NCI-H1694 treated with DMSO at 0.1 percent for 48 hours (cell line): ENCODE measurements at regions not wholly inside any gene's neighbourhood (a gene's known extent, or its start where the extent isn't known, plus 50 kb on each side); places are given as distances from the start of the nearest gene placed in this dataset.

Source experiments
- DNase-seq: peaks from one replicate; lab custom pipeline; 2025; lab: John Stamatoyannopoulos, UW

DNA sequence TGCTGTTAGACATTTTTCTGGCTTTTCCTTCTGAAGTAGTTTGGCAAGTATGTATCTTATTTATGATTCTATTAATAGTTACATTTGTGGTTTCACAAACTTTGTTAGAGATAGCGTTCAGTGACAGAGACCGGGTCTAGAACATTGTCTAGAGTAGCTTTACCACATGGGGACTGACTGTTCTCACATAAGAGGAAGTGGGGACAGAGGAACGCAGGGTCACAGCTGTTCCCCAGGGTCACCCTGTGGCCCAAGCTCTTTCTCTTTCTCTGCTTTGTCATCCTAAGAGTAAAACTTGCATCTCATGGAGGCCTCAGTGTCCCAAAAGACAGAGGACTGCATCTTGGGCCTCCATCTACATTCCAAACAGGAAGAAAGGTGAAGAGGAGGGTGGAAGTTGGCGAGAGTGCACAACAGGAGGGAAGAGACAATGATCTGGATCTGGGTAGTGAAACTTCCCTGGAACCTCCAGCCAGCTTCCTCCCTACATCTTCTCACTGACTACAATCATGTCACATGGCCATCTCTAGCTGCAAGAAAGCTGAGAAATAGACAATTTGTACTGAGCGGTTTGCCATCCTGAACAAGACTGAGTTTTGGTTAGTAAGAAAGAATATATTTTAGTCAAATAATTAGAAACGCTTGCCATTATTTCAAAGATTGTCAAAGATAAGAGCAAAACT, 645.8 kb upstream of the ARID1B start:
- DNase-seq = no peak

GRCh38 chr6:156126535-156126934, 650.6 kb upstream of the ARID1B start:
- DNase-seq = no peak

- no peak for DNase-seq
Measured at GRCh38 chr6:156125844-156126243, 651.3 kb upstream of the ARID1B start.

GRCh38 chr6:156123731-156124130, 653.4 kb upstream of the ARID1B start:
- DNase-seq = no peak

- DNase-seq = no peak
Measured at GRCh38 chr6:156121973-156122372, 655.2 kb upstream of the ARID1B start.

DNA sequence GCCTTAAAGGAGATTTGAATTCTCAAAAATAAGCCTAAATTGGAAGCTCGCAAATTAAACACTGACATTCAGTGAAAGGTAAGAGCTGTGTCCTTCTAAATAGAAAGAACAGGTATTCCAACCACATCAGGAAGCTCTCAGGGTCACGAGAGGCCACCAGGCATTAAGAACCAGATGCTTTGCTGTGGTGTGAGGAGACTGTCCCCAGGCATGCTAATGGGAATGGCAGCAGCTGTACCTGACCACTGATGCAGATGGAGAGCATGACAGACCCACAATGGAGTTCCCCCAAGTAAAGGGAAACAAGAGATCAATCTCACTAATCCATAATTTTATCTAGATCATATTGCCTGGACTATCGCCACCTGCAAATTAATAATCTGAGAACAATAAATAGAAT, 658.9 kb upstream of the NOX3 start:
- DNase-seq = no peak

GRCh38 chr6:156113631-156114030, 658.0 kb upstream of the NOX3 start:
- no peak for DNase-seq

DNA sequence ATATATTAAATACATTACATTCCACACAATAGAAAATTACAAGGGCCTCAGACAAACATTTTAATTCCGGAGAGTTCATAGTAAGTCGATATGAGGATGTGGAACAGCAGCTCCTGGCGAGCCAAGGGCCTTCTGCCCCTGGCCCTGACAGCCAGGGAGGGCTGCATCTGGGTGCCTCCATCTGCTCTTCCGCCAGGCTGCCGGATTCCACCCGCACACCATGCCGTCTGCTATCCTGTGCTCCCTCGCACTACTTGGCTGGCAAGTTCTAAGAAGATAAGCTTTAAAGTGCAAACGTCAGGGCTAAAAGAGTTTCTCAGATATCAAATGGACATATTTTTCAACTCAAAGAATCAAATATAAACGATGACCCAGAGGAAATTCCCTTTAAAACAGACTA, 656.3 kb upstream of the NOX3 start:
- DNase-seq = peak; percentile 50

DNA sequence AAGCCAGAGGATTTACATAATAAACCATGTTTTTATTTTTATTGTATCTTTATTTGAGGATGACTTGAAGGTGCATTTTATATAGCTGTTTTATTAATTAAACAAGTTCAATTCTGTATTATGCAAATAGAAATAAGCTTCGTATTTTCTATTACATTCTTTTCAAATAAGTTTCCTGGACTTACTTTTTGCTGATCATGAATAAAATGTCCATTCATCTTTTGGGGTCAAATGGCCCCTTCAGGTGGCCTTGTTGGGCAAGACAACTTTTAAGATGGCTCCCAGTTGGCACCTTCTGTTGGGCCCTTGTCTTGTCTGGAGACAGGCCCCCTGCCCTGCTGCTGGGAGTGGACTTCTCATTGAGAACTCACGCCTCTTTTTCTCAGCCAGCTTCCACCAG, 654.6 kb upstream of the NOX3 start:
- DNase-seq = no peak

DNA sequence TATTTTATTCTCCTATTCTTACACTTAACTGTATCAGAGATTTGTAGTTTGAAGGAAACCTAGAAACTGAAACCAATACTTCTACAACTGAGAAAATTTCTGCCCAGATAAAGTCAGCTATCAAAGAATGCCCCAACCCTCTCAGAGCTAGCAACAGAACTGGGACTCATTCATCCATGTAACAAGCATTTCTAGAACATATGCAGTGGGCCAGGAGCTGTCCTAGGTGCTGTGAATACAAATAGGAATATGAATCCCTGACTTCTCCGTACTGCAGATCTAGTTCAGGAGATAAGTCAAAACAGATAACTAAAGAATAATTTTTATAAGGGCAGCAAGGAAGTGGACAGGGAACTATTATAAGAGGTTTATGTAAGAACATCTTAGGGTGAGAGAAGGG, 654.1 kb upstream of the NOX3 start:
- DNase-seq = peak; percentile 5

GRCh38 chr6:156107624-156108101, 652.0 kb upstream of the NOX3 start:
- DNase-seq = peak; percentile 71

DNA sequence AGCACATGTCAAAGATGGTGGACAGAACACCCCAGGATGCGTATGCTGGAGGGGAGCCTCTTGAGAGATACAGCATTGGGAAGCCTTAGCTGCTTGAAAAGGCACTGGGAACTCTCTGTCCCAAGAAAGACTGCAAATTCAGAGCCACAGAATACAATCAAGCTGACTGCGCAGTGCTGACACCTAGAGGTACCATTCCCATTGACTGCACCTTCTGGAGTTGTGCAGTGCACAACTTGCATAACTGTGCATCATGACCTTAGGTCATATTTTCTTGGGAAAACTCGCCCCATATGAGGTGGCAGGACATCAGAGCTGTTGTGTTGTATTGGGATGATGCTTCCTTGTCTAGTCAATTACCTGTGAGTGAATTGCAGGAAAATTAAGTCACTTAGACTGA, 646.5 kb upstream of the NOX3 start:
- no peak for DNase-seq

DNA sequence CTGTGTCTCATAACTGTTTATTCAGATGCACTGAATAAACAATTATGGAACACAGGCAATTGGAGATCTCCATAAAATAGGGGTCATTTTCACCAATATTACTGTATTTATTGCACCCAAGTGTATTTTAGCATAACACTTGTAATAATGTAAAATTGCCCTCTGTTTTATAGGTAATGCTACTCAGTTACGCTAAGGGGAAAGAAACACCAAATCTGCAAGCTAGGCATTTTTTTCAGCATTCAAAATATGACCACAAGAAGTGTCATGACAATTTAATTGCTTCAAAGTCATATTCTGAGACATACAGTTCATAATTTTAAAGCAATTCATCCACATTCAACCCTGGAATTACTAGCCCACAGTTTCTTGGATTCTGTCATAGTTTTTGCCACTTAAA, 643.2 kb upstream of the NOX3 start:
- DNase-seq = no peak

DNA sequence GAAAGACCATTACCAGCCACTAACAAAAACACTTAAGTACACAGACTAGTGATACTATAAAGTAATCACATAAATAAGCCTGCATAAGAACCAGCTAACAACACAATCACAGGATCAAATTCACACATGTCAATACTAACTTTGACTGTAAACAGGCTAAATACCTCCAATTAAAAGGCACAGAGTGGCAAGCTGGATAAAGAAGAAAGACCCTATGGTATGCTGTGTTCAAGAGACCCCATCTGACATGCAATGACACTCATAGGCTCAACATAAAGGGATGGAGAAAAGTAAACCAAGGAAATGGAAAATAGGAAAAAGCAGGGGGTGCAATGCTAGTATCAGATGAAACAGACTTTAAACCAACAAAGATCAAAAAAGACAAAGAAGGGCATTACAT, 631.8 kb upstream of the NOX3 start:
- DNase-seq = no peak

GRCh38 chr6:156082012-156082411, 626.4 kb upstream of the NOX3 start:
- no peak for DNase-seq

- DNase-seq = no peak
Measured at GRCh38 chr6:156080371-156080770, 624.7 kb upstream of the NOX3 start.

DNA sequence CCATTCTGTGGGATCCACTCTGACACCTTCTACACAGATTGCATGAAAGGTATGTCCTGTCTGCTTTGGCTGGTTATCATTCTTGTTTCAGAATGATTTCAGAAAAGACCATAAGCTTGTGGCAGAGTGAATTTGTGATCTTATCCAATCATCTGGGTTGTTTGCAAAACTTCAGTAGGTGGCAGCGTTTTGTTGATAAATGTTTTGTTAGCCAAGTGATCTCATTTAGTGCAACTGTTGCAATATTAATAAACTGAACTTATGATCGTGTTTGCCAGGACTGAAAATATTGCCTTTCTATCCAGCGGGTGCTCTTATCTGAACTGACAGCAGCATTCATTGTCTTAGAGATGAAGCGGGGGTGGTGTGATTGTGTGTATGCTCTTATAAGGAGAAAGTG, 613.2 kb upstream of the NOX3 start:
- peak; percentile 1 for DNase-seq

DNA sequence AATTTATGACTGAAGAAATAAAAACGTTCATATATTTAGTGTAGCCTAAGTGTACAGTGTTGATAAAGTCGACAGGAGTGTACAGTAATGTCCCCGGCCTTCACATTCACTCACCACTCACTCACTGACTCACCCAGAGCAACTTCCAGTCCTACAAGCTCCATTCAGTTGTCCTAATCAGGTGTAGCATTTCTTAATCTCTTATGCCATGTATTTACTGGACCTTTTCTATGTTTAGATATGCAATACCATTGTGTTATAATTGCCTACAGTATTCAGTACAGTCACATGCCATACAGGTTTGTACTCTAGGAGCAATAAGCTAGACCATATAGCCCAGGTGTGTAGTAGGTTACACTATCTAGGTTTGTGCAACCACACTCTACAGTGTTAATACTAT, 610.2 kb upstream of the NOX3 start:
- DNase-seq = no peak

DNA sequence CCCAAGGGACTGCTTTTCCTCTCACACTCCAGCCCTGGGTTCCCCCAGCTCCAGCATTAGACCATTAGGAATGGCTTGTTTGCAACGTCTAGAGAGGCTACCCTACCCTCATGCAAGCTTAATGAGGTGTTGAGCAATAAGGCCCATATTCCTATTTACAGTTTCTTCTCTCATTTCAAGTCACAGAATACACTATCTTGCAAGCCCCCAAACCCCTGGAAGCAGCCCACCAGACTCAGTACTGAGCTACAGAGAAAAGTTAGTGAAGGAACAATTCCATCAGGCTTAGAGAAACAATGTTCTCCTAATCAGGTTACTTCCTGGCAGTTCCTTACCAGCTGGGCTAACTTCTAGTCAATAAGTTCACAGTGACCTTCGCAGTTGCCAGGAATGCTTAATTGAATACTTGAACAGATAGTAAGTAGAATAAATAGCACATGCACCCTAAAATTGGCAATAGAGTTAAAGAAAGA, 606.5 kb upstream of the NOX3 start:
- no peak for DNase-seq

DNA sequence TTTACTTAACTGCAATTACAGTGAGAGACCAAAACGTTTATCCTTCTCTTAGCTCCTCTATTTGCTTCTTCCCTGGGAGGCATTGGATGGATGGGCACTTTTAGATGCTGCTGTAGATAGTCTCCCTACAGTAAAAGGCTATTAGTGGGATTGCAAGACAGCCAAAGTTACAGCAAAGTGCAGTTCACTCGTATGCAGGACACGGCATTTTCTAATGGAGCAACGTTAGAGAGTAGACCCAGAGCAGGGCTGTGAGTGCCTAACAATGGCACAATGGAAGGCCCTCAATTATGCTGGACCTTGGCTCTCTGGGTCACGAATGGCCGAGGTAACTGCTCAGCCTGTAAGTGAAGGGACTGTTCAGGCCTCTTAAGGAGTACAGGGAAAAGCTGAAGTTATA, 605.8 kb upstream of the NOX3 start:
- DNase-seq = no peak

GRCh38 chr6:156060013-156060412, 604.4 kb upstream of the NOX3 start:
- no peak for DNase-seq

DNA sequence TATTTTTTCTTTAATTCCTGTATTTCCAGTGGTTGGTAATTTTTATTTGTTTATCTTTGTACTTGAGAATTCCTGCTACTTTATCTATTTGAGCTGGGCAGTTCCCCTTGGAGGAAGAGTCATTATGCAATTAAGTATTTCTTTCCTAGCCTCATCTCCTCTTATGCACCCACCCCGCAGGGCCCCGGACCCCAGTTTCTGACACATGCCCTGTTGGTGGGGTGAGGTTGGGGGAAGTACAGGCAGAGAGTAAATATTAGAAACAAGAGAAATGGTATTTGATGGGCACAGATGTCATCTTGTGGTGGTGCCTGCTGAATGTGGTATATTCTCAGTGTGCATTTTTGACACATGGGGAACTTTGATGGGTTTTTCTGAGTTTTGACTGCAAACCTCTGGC, 602.7 kb upstream of the NOX3 start:
- DNase-seq = no peak

GRCh38 chr6:156057869-156058268, 602.2 kb upstream of the NOX3 start:
- no peak for DNase-seq

GRCh38 chr6:156056085-156056484, 600.4 kb upstream of the NOX3 start:
- no peak for DNase-seq
